ENCODE measurements at regions not wholly inside any gene's neighbourhood (a gene's known extent, or its start where the extent isn't known, plus 50 kb on each side); places are given as distances from the start of the nearest gene placed in this dataset.
A peak's percentile ranks its signal among the peaks of the same experiment; 100 is the strongest.
"Not testable (repeated sequence)": the region's sequence is repeated elsewhere in the genome, so short reads cannot be mapped to it uniquely, and the experiment has no call there.

DNA sequence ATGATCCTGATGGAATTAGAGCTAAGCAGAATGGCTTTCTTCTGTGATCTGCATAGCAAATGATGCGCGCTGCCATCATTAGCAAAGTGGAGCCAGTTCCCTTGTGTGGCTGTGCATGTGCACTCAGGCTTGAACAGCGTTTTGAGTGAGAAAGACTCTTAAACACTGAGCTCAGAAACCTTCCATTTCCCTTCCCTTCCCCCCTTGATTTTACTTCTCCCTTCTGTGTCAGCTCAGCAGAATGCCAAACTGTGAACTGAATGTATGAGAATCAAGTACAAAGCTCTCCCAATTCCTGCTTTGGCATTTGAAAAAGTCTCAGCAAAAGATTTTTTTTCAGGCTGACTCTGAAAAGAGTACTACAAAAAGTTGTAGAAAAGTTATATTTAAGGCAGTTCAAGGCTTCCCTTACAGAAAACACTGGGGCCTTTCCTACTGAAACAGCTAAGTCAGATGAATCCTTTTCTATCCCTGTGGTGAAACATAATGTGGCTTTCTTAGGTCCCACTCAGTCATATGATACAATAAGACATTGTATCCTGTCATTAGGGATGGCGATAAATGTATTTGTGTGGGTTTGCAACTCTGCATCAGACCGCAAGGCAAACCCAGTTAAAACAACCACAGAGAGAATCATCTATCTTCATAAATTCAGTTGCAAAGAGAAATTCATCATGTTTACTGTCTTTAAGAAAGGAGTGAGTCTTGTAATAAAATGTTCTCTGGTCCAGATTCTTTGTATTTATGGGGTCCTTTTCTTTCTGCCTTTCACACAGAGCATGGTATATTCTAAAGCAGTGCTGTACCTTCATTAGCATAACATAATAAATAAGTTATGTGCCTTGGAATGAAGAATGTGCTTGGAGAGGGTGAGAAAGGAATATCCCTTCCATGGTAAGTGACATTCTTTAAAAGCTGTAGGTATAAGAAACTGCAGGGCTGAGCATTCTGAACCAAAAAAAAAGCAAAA, 222.6 kb downstream of the CAAP1 start:
- WGBS, 2 donors, result 66 to 69% methylated on average over 5 of the region's 5 CpGs
- DNase-seq, result peak in 1 of 3 donors; percentile 7

DNA sequence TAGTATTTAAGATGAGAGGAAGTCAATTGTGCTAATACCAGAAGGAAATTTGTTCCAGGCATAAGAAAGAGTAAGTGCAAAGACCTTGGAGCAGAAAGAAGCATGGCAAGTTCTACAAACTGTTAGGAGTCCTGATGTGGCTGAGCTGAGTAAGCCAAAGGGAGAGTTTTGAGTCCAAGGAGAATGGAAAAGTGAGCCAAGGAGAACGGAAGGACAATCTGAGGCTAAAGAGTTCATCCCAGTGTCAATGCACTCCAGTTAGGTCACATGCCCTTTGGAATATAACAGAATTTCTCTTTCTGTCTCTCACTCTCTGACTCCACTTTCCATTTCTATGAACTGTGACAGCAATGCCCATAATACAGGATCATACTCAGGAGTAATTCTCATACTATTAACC, 224.7 kb downstream of the CAAP1 start:
- TF ChIP-seq, protein P1, sequence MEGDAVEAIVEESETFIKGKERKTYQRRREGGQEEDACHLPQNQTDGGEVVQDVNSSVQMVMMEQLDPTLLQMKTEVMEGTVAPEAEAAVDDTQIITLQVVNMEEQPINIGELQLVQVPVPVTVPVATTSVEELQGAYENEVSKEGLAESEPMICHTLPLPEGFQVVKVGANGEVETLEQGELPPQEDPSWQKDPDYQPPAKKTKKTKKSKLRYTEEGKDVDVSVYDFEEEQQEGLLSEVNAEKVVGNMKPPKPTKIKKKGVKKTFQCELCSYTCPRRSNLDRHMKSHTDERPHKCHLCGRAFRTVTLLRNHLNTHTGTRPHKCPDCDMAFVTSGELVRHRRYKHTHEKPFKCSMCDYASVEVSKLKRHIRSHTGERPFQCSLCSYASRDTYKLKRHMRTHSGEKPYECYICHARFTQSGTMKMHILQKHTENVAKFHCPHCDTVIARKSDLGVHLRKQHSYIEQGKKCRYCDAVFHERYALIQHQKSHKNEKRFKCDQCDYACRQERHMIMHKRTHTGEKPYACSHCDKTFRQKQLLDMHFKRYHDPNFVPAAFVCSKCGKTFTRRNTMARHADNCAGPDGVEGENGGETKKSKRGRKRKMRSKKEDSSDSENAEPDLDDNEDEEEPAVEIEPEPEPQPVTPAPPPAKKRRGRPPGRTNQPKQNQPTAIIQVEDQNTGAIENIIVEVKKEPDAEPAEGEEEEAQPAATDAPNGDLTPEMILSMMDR (IDR thresholded peaks at IDR 0.05; ENCODE audit: control extremely low read depth, extremely low read depth), result no peak
- no peaks in the 10 kb centered on the region for H3K9me3 ChIP-seq (ENCODE audit: control insufficient read depth in 4 of 4, insufficient read depth in 3 of 4, low read length in 3 of 4)
- 78 to 95% methylated on average over 1 of the region's 1 CpG for WGBS, 2 donors
- no peak for ATAC-seq (ENCODE audit: insufficient read depth, low FRiP score)
- no peaks in the 10 kb centered on the region for H3K4me1 ChIP-seq (ENCODE audit: control insufficient read depth in 5 of 5, insufficient read depth in 5 of 5, low read length in 5 of 5)
- no peak overlapping the region for H3K4me3 ChIP-seq
- no peak overlapping the region for H3K27ac ChIP-seq (ENCODE audit: low read depth in 1 of 2, low read length in 1 of 2)
- no peak for DNase-seq
- H3K36me3 ChIP-seq (ENCODE audit: control insufficient read depth in 4 of 4, insufficient read depth in 4 of 4, low read length in 4 of 4), result no peaks in the 10 kb centered on the region
- no peaks in the 10 kb centered on the region for H3K27me3 ChIP-seq (ENCODE audit: control insufficient read depth in 3 of 3, insufficient read depth in 3 of 3, low read length in 2 of 3)
- no peak overlapping the region for H3K9ac ChIP-seq (ENCODE audit: insufficient read depth in 1 of 2, low read length in 2 of 2)

More for the DNA sequence above, 222.6 kb downstream of the CAAP1 start:
- Histone ChIP-seq H3K36me3 (ENCODE audit: control insufficient read depth in 4 of 4, insufficient read depth in 4 of 4, low read length in 4 of 4) (no peaks in the 10 kb centered on the region), H3K4me1 (ENCODE audit: control insufficient read depth in 5 of 5, insufficient read depth in 5 of 5, low read length in 5 of 5) (no peaks in the 10 kb centered on the region), H3K9me3 (ENCODE audit: control insufficient read depth in 4 of 4, insufficient read depth in 3 of 4, low read length in 3 of 4) (no peaks in the 10 kb centered on the region), H3K4me3 (no peak overlapping the region), H3K27me3 (ENCODE audit: control insufficient read depth in 3 of 3, insufficient read depth in 3 of 3, low read length in 2 of 3) (no peaks in the 10 kb centered on the region), H3K27ac (ENCODE audit: low read depth in 1 of 2, low read length in 1 of 2) (no peak overlapping the region), H3K9ac (ENCODE audit: insufficient read depth in 1 of 2, low read length in 2 of 2) (no peak overlapping the region)
- TF ChIP-seq, protein P1 (IDR thresholded peaks at IDR 0.05; ENCODE audit: control extremely low read depth, extremely low read depth), result no peak
- ATAC-seq (ENCODE audit: insufficient read depth, low FRiP score), result no peak

DNA sequence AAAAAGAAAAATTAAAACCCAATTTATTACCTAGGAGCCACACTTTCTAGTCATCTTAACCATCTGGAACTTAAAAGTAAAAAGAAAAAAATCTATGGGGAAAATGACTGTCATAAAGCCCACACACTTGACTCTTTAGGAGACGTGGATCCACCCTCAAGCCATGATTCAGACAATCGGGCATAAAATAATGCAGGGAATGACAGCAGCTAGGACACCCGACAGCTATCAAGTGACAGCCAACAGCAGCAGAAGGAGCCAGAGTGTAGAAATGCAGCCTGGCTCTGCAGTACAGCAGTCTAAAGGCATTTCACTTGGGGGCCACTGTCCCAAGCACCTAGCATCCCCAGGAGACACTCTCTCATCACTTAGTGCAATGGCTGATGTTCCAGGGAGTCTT, 226.9 kb downstream of the CAAP1 start:
- no peak overlapping the region for H3K9ac ChIP-seq (ENCODE audit: insufficient read depth in 1 of 2, low read length in 2 of 2)
- no peaks in the 10 kb centered on the region for H3K4me1 ChIP-seq (ENCODE audit: control insufficient read depth in 5 of 5, insufficient read depth in 5 of 5, low read length in 5 of 5)
- ATAC-seq (ENCODE audit: insufficient read depth, low FRiP score) (no peak), DNase-seq (no peak)
- TF ChIP-seq, protein P1 (IDR thresholded peaks at IDR 0.05; ENCODE audit: control extremely low read depth, extremely low read depth), result no peak
- H3K9me3 ChIP-seq (ENCODE audit: control insufficient read depth in 4 of 4, insufficient read depth in 3 of 4, low read length in 3 of 4), result no peaks in the 10 kb centered on the region
- WGBS, 2 donors, result 73 to 74% methylated on average over 3 of the region's 3 CpGs
- H3K27ac ChIP-seq (ENCODE audit: low read depth in 1 of 2, low read length in 1 of 2), result no peak overlapping the region
- no peak overlapping the region for H3K4me3 ChIP-seq
- H3K27me3 ChIP-seq (ENCODE audit: control insufficient read depth in 3 of 3, insufficient read depth in 3 of 3, low read length in 2 of 3), result no peaks in the 10 kb centered on the region
- H3K36me3 ChIP-seq (ENCODE audit: control insufficient read depth in 4 of 4, insufficient read depth in 4 of 4, low read length in 4 of 4), result no peaks in the 10 kb centered on the region

DNA sequence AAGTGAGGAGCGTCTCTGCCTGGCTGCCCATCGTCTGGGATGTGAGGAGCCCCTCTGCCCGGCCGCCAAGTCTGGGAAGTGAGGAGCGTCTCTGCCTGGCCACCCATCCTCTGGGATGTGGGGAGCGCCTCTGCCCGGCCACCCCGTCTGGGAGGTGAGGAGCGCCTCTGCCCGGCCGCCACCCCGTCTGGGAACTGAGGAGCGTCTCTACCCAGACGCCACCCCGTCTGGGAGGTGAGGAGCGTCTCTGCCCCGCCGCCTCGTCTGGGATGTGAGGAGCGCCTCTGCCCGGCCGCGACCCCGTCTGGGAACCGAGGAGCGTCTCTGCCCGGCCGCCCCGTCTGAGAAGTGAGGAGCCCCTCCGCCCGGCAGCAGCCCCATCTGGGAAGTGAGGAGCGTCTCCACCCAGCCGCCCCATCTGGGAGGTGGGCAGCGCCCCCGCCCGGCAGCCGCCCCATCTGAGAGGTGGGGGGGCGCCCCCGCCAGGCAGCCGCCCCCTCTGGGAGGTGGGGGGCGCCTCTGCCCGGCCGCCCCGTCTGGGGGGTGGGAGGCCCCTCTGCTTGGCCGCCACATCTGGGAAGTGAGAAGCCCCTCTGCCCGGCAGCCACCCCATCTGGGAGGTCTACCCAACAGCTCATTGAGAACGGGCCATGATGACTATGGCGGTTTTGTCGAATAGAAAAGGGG, 228.4 kb downstream of the CAAP1 start:
- not testable (repeated sequence) for H3K4me3 ChIP-seq; H3K4me1 ChIP-seq (ENCODE audit: control insufficient read depth in 5 of 5, insufficient read depth in 5 of 5, low read length in 5 of 5); DNase-seq; H3K9me3 ChIP-seq (ENCODE audit: control insufficient read depth in 4 of 4, insufficient read depth in 3 of 4, low read length in 3 of 4); H3K27me3 ChIP-seq (ENCODE audit: control insufficient read depth in 3 of 3, insufficient read depth in 3 of 3, low read length in 2 of 3); H3K36me3 ChIP-seq (ENCODE audit: control insufficient read depth in 4 of 4, insufficient read depth in 4 of 4, low read length in 4 of 4); H3K9ac ChIP-seq (ENCODE audit: insufficient read depth in 1 of 2, low read length in 2 of 2); H3K27ac ChIP-seq (ENCODE audit: low read depth in 1 of 2, low read length in 1 of 2); ATAC-seq (ENCODE audit: insufficient read depth, low FRiP score)
- WGBS, 2 donors, result 97% methylated on average over 43 to 49 of the region's 49 CpGs

Measured in lung (tissue), 11 donors.